GM10248 (cell line): ENCODE measurements at regions not wholly inside any gene's neighbourhood (a gene's known extent, or its start where the extent isn't known, plus 50 kb on each side); places are given as distances from the start of the nearest gene placed in this dataset.

Source experiments
- CTCF ChIA-PET: fragments of 300-600 bp; sonication (Branson Sonifier 250); formaldehyde crosslinking; extraction: SDS; loops from one replicate; lab custom pipeline; 2021; ENCODE audit warnings: antibody characterized with exemption; lab: Yijun Ruan, JAX
- POLR2A ChIA-PET: fragments of 350-650 bp; sonication (Branson Sonifier 250); formaldehyde crosslinking; extraction: SDS; loops from one replicate; lab custom pipeline; 2020; ENCODE audit warnings: antibody characterized with exemption; lab: Yijun Ruan, JAX
- DNase-seq: peaks from one replicate; pipeline ENCODE4 v3.0.0; 2012; ENCODE audit errors: extremely low spot score
- TF ChIP-seq, protein P1 (sequence below): IDR thresholded peaks from 2 replicates; pipeline ENCODE4 v1.5.1; 2012; ENCODE audit warnings: mild to moderate bottlenecking, low read depth; ENCODE audit errors: extremely low read depth, missing control alignments, control extremely low read depth

GRCh38 chr12:24212496-24212895 is 263.0 kb upstream of the SOX5 start:
- CTCF ChIA-PET = no interaction called here
- POLR2A ChIA-PET = no interaction called here
- TF ChIP-seq, protein P1, sequence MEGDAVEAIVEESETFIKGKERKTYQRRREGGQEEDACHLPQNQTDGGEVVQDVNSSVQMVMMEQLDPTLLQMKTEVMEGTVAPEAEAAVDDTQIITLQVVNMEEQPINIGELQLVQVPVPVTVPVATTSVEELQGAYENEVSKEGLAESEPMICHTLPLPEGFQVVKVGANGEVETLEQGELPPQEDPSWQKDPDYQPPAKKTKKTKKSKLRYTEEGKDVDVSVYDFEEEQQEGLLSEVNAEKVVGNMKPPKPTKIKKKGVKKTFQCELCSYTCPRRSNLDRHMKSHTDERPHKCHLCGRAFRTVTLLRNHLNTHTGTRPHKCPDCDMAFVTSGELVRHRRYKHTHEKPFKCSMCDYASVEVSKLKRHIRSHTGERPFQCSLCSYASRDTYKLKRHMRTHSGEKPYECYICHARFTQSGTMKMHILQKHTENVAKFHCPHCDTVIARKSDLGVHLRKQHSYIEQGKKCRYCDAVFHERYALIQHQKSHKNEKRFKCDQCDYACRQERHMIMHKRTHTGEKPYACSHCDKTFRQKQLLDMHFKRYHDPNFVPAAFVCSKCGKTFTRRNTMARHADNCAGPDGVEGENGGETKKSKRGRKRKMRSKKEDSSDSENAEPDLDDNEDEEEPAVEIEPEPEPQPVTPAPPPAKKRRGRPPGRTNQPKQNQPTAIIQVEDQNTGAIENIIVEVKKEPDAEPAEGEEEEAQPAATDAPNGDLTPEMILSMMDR = no peak
- DNase-seq = no peak

- TF ChIP-seq, protein P1 = no peak
- ChIA-PET CTCF (interaction anchor here (1.1 to 2.1 kb wide), 5 partner anchors 9 to 30 kb away, joined by 3 to 6 read pairs (median 4); no protein-coding TSS in a partner anchor), POLR2A (no interaction called here)
- DNase-seq = no peak
These were observed 257.2 kb upstream of the SOX5 start for GRCh38 chr12:24206621-24207020.

- CTCF ChIA-PET = interaction anchor here (1.4 to 1.6 kb wide), 2 partner anchors 10 to 14 kb away, joined by 3 to 4 read pairs; no protein-coding TSS in a partner anchor
- TF ChIP-seq, protein P1 = no peak
- no peak for DNase-seq
- POLR2A ChIA-PET = no interaction called here
These were observed 251.9 kb upstream of the SOX5 start for GRCh38 chr12:24201258-24201970.

- POLR2A ChIA-PET = no interaction called here
- CTCF ChIA-PET = no interaction called here
- TF ChIP-seq, protein P1 = no peak
- no peak for DNase-seq
These were observed 250.5 kb upstream of the SOX5 start for GRCh38 chr12:24200010-24200409.

DNA sequence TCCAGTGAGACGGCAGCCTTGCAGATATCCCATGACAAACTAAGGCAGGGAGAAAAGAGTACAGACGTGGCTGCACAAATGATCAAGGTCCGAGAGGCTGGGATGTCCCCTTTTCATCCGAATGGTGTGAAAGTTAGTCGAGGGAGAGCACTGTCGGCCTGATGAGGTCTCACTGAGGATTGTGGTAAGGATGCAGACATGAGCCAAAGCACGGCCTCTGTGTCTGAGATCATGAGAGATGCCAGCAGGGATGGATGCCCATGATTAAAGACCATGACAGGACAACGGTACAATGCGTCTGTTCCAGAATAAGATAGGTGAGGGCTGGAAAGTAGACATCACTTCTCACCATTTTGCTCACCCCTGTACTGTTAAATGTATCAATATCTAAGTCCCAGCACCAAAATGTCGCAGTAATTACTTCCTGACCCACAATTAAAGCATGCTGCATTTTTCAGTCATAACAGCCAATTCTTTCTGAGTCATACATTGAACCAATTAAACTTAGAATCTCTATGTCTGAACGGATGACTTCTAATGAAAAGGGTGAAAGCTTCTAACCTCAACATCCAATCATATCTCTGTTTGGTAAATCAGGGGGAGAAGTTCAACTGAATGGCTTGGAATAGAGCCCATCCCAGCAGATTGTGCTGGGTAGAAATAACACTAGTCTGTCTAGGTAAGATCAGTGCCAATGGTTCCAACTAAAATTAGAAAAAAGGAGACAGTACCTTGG is 249.6 kb upstream of the SOX5 start:
- TF ChIP-seq, protein P1 = no peak
- POLR2A ChIA-PET = no interaction called here
- CTCF ChIA-PET = no interaction called here
- DNase-seq = no peak

DNA sequence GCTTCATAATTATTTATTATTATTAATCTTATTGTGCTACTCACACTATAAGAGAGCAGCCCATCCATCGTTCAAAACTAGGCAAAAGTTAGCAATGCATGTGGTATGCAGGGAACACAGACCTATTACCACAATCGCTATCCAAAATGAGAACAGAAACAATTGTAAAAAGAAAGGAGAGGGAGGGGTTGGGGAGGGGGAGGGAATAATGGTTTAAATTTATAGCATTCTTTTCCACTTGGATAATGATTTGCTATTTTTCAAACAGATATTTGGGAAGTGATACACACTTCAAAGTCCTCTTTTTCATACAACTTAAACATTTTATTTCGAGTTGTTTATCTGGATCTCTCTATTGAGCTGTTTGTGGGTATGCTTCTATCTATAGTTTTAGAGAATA is 248.6 kb upstream of the SOX5 start:
- POLR2A ChIA-PET = no interaction called here
- no peak for DNase-seq
- TF ChIP-seq, protein P1 = no peak
- CTCF ChIA-PET = interaction anchor here (1.5 kb wide), 1 partner anchor 8 kb away, joined by 4 read pairs; no protein-coding TSS in a partner anchor
